ENCODE measurements at regions not wholly inside any gene's neighbourhood (a gene's known extent, or its start where the extent isn't known, plus 50 kb on each side); places are given as distances from the start of the nearest gene placed in this dataset.

- H2AK5ac ChIP-seq (ENCODE audit: low read depth, low read length) = no peak overlapping the region
- TF ChIP-seq FOSL1 (IDR thresholded peaks at IDR 0.05; ENCODE audit: insufficient read depth, low read depth, low read length) = no peak
- TF ChIP-seq BACH1 (IDR thresholded peaks at IDR 0.05; ENCODE audit: low read length) = no peak
- TF ChIP-seq EP300 (IDR thresholded peaks at IDR 0.05; ENCODE audit: borderline replicate concordance in 1 of 2, low read depth in 2 of 2, low read length in 2 of 2) = no peak
- TF ChIP-seq KDM5A (IDR thresholded peaks at IDR 0.05; ENCODE audit: low read length) = no peak
- no peak for TF ChIP-seq GTF2F1 (IDR thresholded peaks at IDR 0.05; ENCODE audit: borderline replicate concordance, low read depth, low read length)
- TF ChIP-seq CBX5 (IDR thresholded peaks at IDR 0.05; ENCODE audit: low read depth, low read length) = no peak
- TF ChIP-seq TAF1 (IDR thresholded peaks at IDR 0.05; ENCODE audit: low read depth, low read length) = no peak
- no peak for TF ChIP-seq RBBP5 (IDR thresholded peaks at IDR 0.05; ENCODE audit: borderline replicate concordance, low read depth, low read length)
- no peak for TF ChIP-seq NRF1 (IDR thresholded peaks at IDR 0.05; ENCODE audit: low read depth, low read length)
- no peak for TF ChIP-seq USF2 (IDR thresholded peaks at IDR 0.05; ENCODE audit: low read length)
- no peak for TF ChIP-seq CTBP2 (IDR thresholded peaks at IDR 0.05; ENCODE audit: borderline replicate concordance, insufficient read depth, insufficient read length, low read length)
- no peak for TF ChIP-seq GABPA (IDR thresholded peaks at IDR 0.05; ENCODE audit: borderline replicate concordance, insufficient read depth, low read length)
- no peak for TF ChIP-seq SUZ12 (IDR thresholded peaks at IDR 0.05; ENCODE audit: low read length)
- TF ChIP-seq KDM4A (IDR thresholded peaks at IDR 0.05; ENCODE audit: low read depth, low read length, severe bottlenecking) = no peak
- no peak for TF ChIP-seq SP4 (IDR thresholded peaks at IDR 0.05; ENCODE audit: low read length)
Observed at GRCh38 chr3:124448954-124449353, 281.3 kb upstream of the UMPS start.

More at GRCh38 chr3:124448954-124449353, 281.3 kb upstream of the UMPS start:
- H3K27ac ChIP-seq (ENCODE audit: low read depth, low read length) = no peak overlapping the region
- no peak overlapping the region for H4K8ac ChIP-seq (ENCODE audit: extremely low read depth, insufficient read depth, low read length)
- no peak overlapping the region for H3K4ac ChIP-seq (replicated peaks; ENCODE audit: insufficient read length, low read depth, low read length)
- H4K5ac ChIP-seq (ENCODE audit: insufficient read length, low read depth, low read length) = no peak overlapping the region
- no peak overlapping the region for H3K18ac ChIP-seq (ENCODE audit: extremely low read depth, low read length)
- H4K20me1 ChIP-seq (replicated peaks in 1 of 2; ENCODE audit: control insufficient read depth in 1 of 2, insufficient read depth in 2 of 2, low read length in 2 of 2) = no peaks in the 10 kb centered on the region
- no peaks in the 10 kb centered on the region for H3K4me1 ChIP-seq (replicated peaks in 1 of 4; ENCODE audit: control insufficient read depth in 3 of 4, insufficient read depth in 4 of 4, low read length in 3 of 4)
- no peaks in the 10 kb centered on the region for H3K79me2 ChIP-seq (ENCODE audit: control insufficient read depth in 1 of 2, insufficient read depth in 2 of 2, low read length in 2 of 2)
- no peaks in the 10 kb centered on the region for H3K79me1 ChIP-seq (ENCODE audit: low read depth, low read length)
- no peak overlapping the region for H2BK5ac ChIP-seq (ENCODE audit: low read depth, low read length)
- no peaks in the 10 kb centered on the region for H3K27me3 ChIP-seq (replicated peaks in 1 of 4; ENCODE audit: control insufficient read depth in 3 of 4, extremely low read depth in 1 of 4, insufficient read depth in 3 of 4, low read length in 3 of 4)
- no peaks in the 10 kb centered on the region for H3K36me3 ChIP-seq (ENCODE audit: control insufficient read depth in 2 of 4, insufficient read depth in 4 of 4, low read length in 3 of 4)
- no peak overlapping the region for H3K14ac ChIP-seq (ENCODE audit: insufficient read length)
- ChIA-PET CTCF (ENCODE audit: partially characterized antibody) (interaction anchor here (0.7 to 1.4 kb wide), 3 partner anchors 19 to 433 kb away, joined by 3 read pairs; no protein-coding TSS in a partner anchor), POLR2A (ENCODE audit: partially characterized antibody) (no interaction called here)
- FAIRE-seq = no peak
- H2BK12ac ChIP-seq (ENCODE audit: low read depth, low read length) = no peak overlapping the region
- H4K91ac ChIP-seq (replicated peaks; ENCODE audit: insufficient read length, low read length) = no peak overlapping the region
- H3K4me3 ChIP-seq (ENCODE audit: extremely low read depth in 1 of 4, insufficient read depth in 2 of 4, low read depth in 3 of 4, low read length in 4 of 4) = no peak overlapping the region
- H2BK20ac ChIP-seq (ENCODE audit: low read length) = no peak overlapping the region
- H3K9me3 ChIP-seq (ENCODE audit: insufficient read depth in 2 of 2, low read depth in 1 of 2, low read length in 1 of 2) = no peaks in the 10 kb centered on the region
- no peak overlapping the region for H2AFZ ChIP-seq (ENCODE audit: low read length)
- H3K4me2 ChIP-seq (ENCODE audit: insufficient read depth in 1 of 2, low read depth in 2 of 2, low read length in 2 of 2) = no peak overlapping the region
- no peak overlapping the region for H3K56ac ChIP-seq (replicated peaks; ENCODE audit: insufficient read length, low read depth, low read length)
- no peak overlapping the region for H3K9ac ChIP-seq (replicated peaks in 1 of 4; ENCODE audit: extremely low read depth in 1 of 4, low read depth in 3 of 4, low read length in 3 of 4)
- H3K23ac ChIP-seq (ENCODE audit: insufficient read length) = no peak overlapping the region
- H2BK15ac ChIP-seq (ENCODE audit: low read length) = no peak overlapping the region
- no peak for DNase-seq (ENCODE audit: low read depth in 1 of 2, low spot score in 2 of 2)
- no peaks in the 10 kb centered on the region for H3K23me2 ChIP-seq (ENCODE audit: low read depth, low read length)
- no peak overlapping the region for H2BK120ac ChIP-seq (replicated peaks; ENCODE audit: low read depth, low read length)
